ENCODE measurements at regions not wholly inside any gene's neighbourhood (a gene's known extent, or its start where the extent isn't known, plus 50 kb on each side); places are given as distances from the start of the nearest gene placed in this dataset.

GRCh38 chr4:65819192-65819591 lies 148.9 kb upstream of the EPHA5 start:
- H3K36me3 ChIP-seq (ENCODE audit: insufficient read depth, low read length) = no peaks in the 10 kb centered on the region
- H3K4me3 Mint-ChIP-seq (ENCODE audit: unreplicated experiment) = no peak overlapping the region
- no peaks in the 10 kb centered on the region for H3K27me3 Mint-ChIP-seq (ENCODE audit: low read depth, unreplicated experiment)
- H3K9me3 ChIP-seq (ENCODE audit: insufficient read depth, low read depth, low read length) = no peaks in the 10 kb centered on the region
- no peak overlapping the region for H3K27ac ChIP-seq (ENCODE audit: low read depth, low read length)
- H2AFZ ChIP-seq (ENCODE audit: low read depth, low read length) = no peak overlapping the region
- H3K79me2 ChIP-seq (ENCODE audit: insufficient read depth, low read length) = no peaks in the 10 kb centered on the region
- H3K4me1 Mint-ChIP-seq (ENCODE audit: low read depth, unreplicated experiment) = no peaks in the 10 kb centered on the region
- no peaks in the 10 kb centered on the region for H3K27me3 ChIP-seq (ENCODE audit: insufficient read depth, low read length)
- peaks cover 4% of the 10 kb centered on the region for H3K9me3 Mint-ChIP-seq (ENCODE audit: unreplicated experiment)
- H3K4me3 ChIP-seq (ENCODE audit: insufficient read depth, low read depth, low read length) = no peak overlapping the region
- no peak overlapping the region for H3K27ac Mint-ChIP-seq (ENCODE audit: unreplicated experiment)
- H3K4me1 ChIP-seq (ENCODE audit: insufficient read depth, low read length) = no peaks in the 10 kb centered on the region
- no peak for DNase-seq (ENCODE audit: low read depth)
- H3K9ac ChIP-seq (ENCODE audit: low read length) = no peak overlapping the region
- H4K20me1 ChIP-seq (ENCODE audit: insufficient read depth, low read length) = no peaks in the 10 kb centered on the region
- H3K4me2 ChIP-seq (ENCODE audit: low read length) = no peak overlapping the region
- no peak for FAIRE-seq
- H3K36me3 Mint-ChIP-seq (ENCODE audit: low read depth, unreplicated experiment) = no peaks in the 10 kb centered on the region
- TF ChIP-seq CTCF (IDR thresholded peaks at IDR 0.05; ENCODE audit: insufficient read depth, low read depth, low read length) (no peak), EZH2 (IDR thresholded peaks at IDR 0.05; ENCODE audit: insufficient read depth, low read length) (no peak)

GRCh38 chr4:65805936-65806335 lies 135.6 kb upstream of the EPHA5 start:
- no peak overlapping the region for H3K27ac Mint-ChIP-seq (ENCODE audit: unreplicated experiment)
- H3K4me3 Mint-ChIP-seq (ENCODE audit: unreplicated experiment) = no peak overlapping the region
- H3K36me3 Mint-ChIP-seq (ENCODE audit: low read depth, unreplicated experiment) = no peaks in the 10 kb centered on the region
- no peaks in the 10 kb centered on the region for H3K27me3 Mint-ChIP-seq (ENCODE audit: low read depth, unreplicated experiment)
- Histone ChIP-seq H3K27ac (ENCODE audit: low read depth, low read length) (no peak overlapping the region), H3K4me1 (ENCODE audit: insufficient read depth, low read length) (no peaks in the 10 kb centered on the region), H3K4me2 (ENCODE audit: low read length) (no peak overlapping the region), H3K79me2 (ENCODE audit: insufficient read depth, low read length) (no peaks in the 10 kb centered on the region), H3K9ac (ENCODE audit: low read length) (no peak overlapping the region), H3K9me3 (ENCODE audit: insufficient read depth, low read depth, low read length) (no peaks in the 10 kb centered on the region), H3K4me3 (ENCODE audit: insufficient read depth, low read depth, low read length) (no peak overlapping the region), H3K36me3 (ENCODE audit: insufficient read depth, low read length) (no peaks in the 10 kb centered on the region), H4K20me1 (ENCODE audit: insufficient read depth, low read length) (no peaks in the 10 kb centered on the region), H3K27me3 (ENCODE audit: insufficient read depth, low read length) (no peaks in the 10 kb centered on the region), H2AFZ (ENCODE audit: low read depth, low read length) (no peak overlapping the region)
- H3K9me3 Mint-ChIP-seq (ENCODE audit: unreplicated experiment) = peaks cover 7% of the 10 kb centered on the region
- TF ChIP-seq CTCF (IDR thresholded peaks at IDR 0.05; ENCODE audit: insufficient read depth, low read depth, low read length) (no peak), EZH2 (IDR thresholded peaks at IDR 0.05; ENCODE audit: insufficient read depth, low read length) (no peak)
- H3K4me1 Mint-ChIP-seq (ENCODE audit: low read depth, unreplicated experiment) = no peaks in the 10 kb centered on the region
- no peak for DNase-seq (ENCODE audit: low read depth)
- no peak for FAIRE-seq

- Histone ChIP-seq H3K4me2 (ENCODE audit: low read length) (no peak overlapping the region), H3K36me3 (ENCODE audit: insufficient read depth, low read length) (no peaks in the 10 kb centered on the region), H3K9ac (ENCODE audit: low read length) (no peak overlapping the region), H3K27me3 (ENCODE audit: insufficient read depth, low read length) (no peaks in the 10 kb centered on the region), H2AFZ (ENCODE audit: low read depth, low read length) (no peak overlapping the region), H3K4me3 (ENCODE audit: insufficient read depth, low read depth, low read length) (no peak overlapping the region), H3K9me3 (ENCODE audit: insufficient read depth, low read depth, low read length) (no peaks in the 10 kb centered on the region), H3K27ac (ENCODE audit: low read depth, low read length) (no peak overlapping the region), H4K20me1 (ENCODE audit: insufficient read depth, low read length) (no peaks in the 10 kb centered on the region), H3K79me2 (ENCODE audit: insufficient read depth, low read length) (no peaks in the 10 kb centered on the region), H3K4me1 (ENCODE audit: insufficient read depth, low read length) (no peaks in the 10 kb centered on the region)
- Mint-ChIP-seq H3K9me3 (ENCODE audit: unreplicated experiment) (no peaks in the 10 kb centered on the region), H3K4me3 (ENCODE audit: unreplicated experiment) (no peak overlapping the region), H3K4me1 (ENCODE audit: low read depth, unreplicated experiment) (peaks cover 7% of the 10 kb centered on the region), H3K36me3 (ENCODE audit: low read depth, unreplicated experiment) (no peaks in the 10 kb centered on the region), H3K27me3 (ENCODE audit: low read depth, unreplicated experiment) (no peaks in the 10 kb centered on the region), H3K27ac (ENCODE audit: unreplicated experiment) (no peak overlapping the region)
- DNase-seq (ENCODE audit: low read depth) = no peak
- no peak for FAIRE-seq
- TF ChIP-seq CTCF (IDR thresholded peaks at IDR 0.05; ENCODE audit: insufficient read depth, low read depth, low read length) = no peak
- no peak for TF ChIP-seq EZH2 (IDR thresholded peaks at IDR 0.05; ENCODE audit: insufficient read depth, low read length)
Observed at GRCh38 chr4:65799513-65799912, 129.2 kb upstream of the EPHA5 start.

All from astrocyte (in vitro differentiated cells and primary cell).